Stimulated activated naive CD8-positive, alpha-beta T cell treated with anti-CD3 and anti-CD28 coated beads, Interleukin-15, Interleukin-2, amounts not matched to agents 100 ng/mL and 50 ng/mL, for 24 hours (primary cell): ENCODE measurements at regions not wholly inside any gene's neighbourhood (a gene's known extent, or its start where the extent isn't known, plus 50 kb on each side); places are given as distances from the start of the nearest gene placed in this dataset.
"Not testable (repeated sequence)": the region's sequence is repeated elsewhere in the genome, so short reads cannot be mapped to it uniquely, and the experiment has no call there.

Experiments
- H3K27ac Mint-ChIP-seq: one replicate; pipeline ENCODE4 v1.8.0; 2021; ENCODE audit warnings: mild to moderate bottlenecking, mixed read lengths
- H3K27me3 Mint-ChIP-seq: one replicate; pipeline ENCODE4 v1.8.0; 2021; ENCODE audit warnings: mixed read lengths
- H3K36me3 Mint-ChIP-seq: one replicate; pipeline ENCODE4 v1.8.0; 2021; ENCODE audit warnings: low read depth, mixed read lengths
- H3K4me1 Mint-ChIP-seq: one replicate; pipeline ENCODE4 v1.8.0; 2021; ENCODE audit warnings: low read depth, mixed read lengths
- H3K4me3 Mint-ChIP-seq: one replicate; pipeline ENCODE4 v1.8.0; 2021; ENCODE audit warnings: mild to moderate bottlenecking, mixed read lengths
- H3K9me3 Mint-ChIP-seq: one replicate; pipeline ENCODE4 v1.8.0; 2021; ENCODE audit warnings: mixed read lengths

GRCh38 chr21:17370916-17371315 is 141.9 kb upstream of the CXADR start:
- no peak overlapping the region for H3K4me3 Mint-ChIP-seq
- H3K36me3 Mint-ChIP-seq, result no peaks in the 10 kb centered on the region
- H3K9me3 Mint-ChIP-seq, result no peaks in the 10 kb centered on the region
- no peaks in the 10 kb centered on the region for H3K4me1 Mint-ChIP-seq
- H3K27me3 Mint-ChIP-seq, result peaks cover 27% of the 10 kb centered on the region
- no peak overlapping the region for H3K27ac Mint-ChIP-seq

DNA sequence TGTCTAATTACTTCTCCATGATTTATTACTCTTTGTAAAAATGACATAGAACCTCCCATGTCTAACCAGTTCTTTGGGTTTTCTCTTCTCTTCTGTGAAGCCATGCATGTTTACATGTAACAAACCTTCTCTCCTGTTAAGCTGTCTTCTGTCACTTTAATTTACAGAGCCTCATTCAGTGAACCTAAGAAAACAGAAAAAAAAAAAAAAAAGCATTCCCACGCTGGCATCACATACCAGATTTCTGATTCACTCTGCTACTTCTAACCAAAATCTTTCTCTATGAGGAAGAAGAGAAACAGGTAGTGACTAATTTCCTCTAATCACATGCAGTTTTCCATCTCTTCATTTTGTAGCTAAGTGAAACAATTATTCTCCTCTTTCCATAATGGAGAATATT is 141.4 kb upstream of the CXADR start:
- Mint-ChIP-seq H3K27me3 (peaks cover 27% of the 10 kb centered on the region), H3K27ac (no peak overlapping the region), H3K4me1 (no peaks in the 10 kb centered on the region), H3K4me3 (no peak overlapping the region), H3K9me3 (no peaks in the 10 kb centered on the region), H3K36me3 (no peaks in the 10 kb centered on the region)

DNA sequence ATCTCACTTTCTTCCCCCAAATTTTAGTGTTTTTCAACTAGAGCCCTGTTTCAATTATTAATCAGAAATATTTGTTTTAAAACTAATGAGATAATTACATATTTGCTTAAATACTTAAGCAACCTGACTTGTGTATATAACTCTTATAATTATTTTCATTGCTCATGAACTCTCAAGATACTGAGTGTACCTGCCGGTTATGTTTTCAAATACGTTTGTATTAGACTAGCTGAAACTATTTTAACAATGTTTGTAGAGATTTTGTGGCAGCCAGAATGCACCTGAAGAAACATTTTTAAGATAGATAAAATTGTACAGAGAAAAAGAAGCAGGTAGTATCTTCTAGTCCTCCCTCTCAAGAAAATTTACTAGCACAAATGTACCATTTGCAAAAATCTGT is 140.6 kb upstream of the CXADR start:
- H3K36me3 Mint-ChIP-seq, result no peaks in the 10 kb centered on the region
- H3K4me1 Mint-ChIP-seq, result no peaks in the 10 kb centered on the region
- no peak overlapping the region for H3K4me3 Mint-ChIP-seq
- no peak overlapping the region for H3K27ac Mint-ChIP-seq
- H3K9me3 Mint-ChIP-seq, result no peaks in the 10 kb centered on the region
- H3K27me3 Mint-ChIP-seq, result peaks cover 27% of the 10 kb centered on the region

- H3K27ac Mint-ChIP-seq, result no peak overlapping the region
- H3K4me1 Mint-ChIP-seq, result no peaks in the 10 kb centered on the region
- no peaks in the 10 kb centered on the region for H3K36me3 Mint-ChIP-seq
- H3K9me3 Mint-ChIP-seq, result peaks cover 4% of the 10 kb centered on the region
- H3K4me3 Mint-ChIP-seq, result no peak overlapping the region
- H3K27me3 Mint-ChIP-seq, result no peaks in the 10 kb centered on the region
These were observed 126.3 kb upstream of the CXADR start for GRCh38 chr21:17386498-17386897.

DNA sequence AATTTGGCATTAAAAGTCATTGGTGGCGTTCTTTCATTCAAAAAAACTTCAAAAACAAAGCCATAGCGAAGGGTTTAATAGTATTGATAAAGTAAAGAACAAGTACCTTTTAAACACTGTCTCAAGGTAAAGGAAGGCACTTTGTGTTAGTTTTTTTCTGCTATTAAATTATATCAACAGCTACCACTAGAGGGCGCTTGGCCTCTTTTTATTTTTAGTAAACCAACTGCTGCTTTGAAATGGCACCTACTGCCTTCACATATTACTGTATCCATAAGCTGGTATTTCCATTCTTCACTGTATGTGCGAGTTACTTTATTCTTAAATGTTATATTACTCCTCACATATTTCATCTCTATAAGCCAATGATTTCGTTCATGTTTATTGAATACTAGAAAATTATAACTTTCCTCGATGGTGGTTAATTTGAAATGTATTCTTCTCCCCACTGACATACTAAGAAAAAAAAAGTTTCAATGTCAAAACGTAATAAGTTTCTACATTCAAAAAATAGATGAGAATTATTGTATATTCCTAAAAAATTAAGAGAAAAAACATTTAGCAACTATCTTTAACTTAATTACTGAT is 125.7 kb upstream of the CXADR start:
- Mint-ChIP-seq H3K4me3 (no peak overlapping the region), H3K9me3 (peaks cover 4% of the 10 kb centered on the region), H3K36me3 (no peaks in the 10 kb centered on the region), H3K27me3 (no peaks in the 10 kb centered on the region), H3K27ac (no peak overlapping the region), H3K4me1 (no peaks in the 10 kb centered on the region)

DNA sequence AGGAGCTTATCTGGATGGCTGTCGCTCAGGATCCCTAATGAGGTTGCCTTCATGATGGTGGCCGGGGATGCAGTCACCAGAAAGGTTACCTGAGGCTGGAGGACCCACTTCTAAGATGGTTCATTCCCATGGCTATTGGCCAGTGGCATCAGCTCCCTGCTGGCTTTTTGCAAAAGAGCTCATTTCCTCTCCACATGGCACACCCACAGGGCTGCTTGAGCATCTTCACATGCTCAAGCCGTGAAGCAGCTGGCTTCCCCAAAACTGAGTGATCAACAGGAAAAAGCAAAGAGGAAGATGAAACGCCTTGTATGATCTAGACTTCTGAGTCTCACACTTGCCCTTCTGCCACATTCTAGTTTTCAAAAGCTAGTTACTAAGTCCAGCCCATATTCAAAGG is 124.6 kb upstream of the CXADR start:
- Mint-ChIP-seq H3K36me3 (no peaks in the 10 kb centered on the region), H3K27ac (no peak overlapping the region), H3K27me3 (no peaks in the 10 kb centered on the region), H3K4me3 (no peak overlapping the region), H3K4me1 (no peaks in the 10 kb centered on the region), H3K9me3 (no peaks in the 10 kb centered on the region)

DNA sequence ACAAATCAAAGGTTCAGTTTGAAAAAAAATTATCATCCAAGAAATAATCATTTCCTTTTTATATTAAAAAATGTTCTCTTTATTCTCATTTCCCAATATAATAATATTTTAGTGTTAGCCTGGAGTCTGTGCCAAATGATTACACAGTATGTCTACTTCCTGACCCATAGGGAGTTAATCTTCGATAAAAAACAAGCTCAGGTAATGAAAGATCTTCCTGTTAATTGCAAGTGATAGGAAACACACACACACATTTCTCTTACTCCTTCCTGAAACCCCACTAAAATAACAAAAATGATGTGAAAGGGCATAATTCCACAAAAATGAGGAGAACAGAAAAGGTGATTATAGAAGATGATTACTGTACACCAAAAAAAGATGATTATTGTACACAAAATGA is 123.5 kb upstream of the CXADR start:
- no peak overlapping the region for H3K4me3 Mint-ChIP-seq
- no peaks in the 10 kb centered on the region for H3K27me3 Mint-ChIP-seq
- no peaks in the 10 kb centered on the region for H3K4me1 Mint-ChIP-seq
- H3K9me3 Mint-ChIP-seq, result no peaks in the 10 kb centered on the region
- no peak overlapping the region for H3K27ac Mint-ChIP-seq
- H3K36me3 Mint-ChIP-seq, result no peaks in the 10 kb centered on the region

- H3K27ac Mint-ChIP-seq, result no peak overlapping the region
- no peaks in the 10 kb centered on the region for H3K4me1 Mint-ChIP-seq
- H3K4me3 Mint-ChIP-seq, result no peak overlapping the region
- no peaks in the 10 kb centered on the region for H3K36me3 Mint-ChIP-seq
- no peaks in the 10 kb centered on the region for H3K9me3 Mint-ChIP-seq
- H3K27me3 Mint-ChIP-seq, result no peaks in the 10 kb centered on the region
These were observed 122.3 kb upstream of the CXADR start for GRCh38 chr21:17390569-17390968.

GRCh38 chr21:17391811-17392340 is 121.0 kb upstream of the CXADR start:
- H3K36me3 Mint-ChIP-seq, result no peaks in the 10 kb centered on the region
- no peaks in the 10 kb centered on the region for H3K27me3 Mint-ChIP-seq
- H3K4me3 Mint-ChIP-seq, result no peak overlapping the region
- no peak overlapping the region for H3K27ac Mint-ChIP-seq
- H3K4me1 Mint-ChIP-seq, result no peaks in the 10 kb centered on the region
- no peaks in the 10 kb centered on the region for H3K9me3 Mint-ChIP-seq

DNA sequence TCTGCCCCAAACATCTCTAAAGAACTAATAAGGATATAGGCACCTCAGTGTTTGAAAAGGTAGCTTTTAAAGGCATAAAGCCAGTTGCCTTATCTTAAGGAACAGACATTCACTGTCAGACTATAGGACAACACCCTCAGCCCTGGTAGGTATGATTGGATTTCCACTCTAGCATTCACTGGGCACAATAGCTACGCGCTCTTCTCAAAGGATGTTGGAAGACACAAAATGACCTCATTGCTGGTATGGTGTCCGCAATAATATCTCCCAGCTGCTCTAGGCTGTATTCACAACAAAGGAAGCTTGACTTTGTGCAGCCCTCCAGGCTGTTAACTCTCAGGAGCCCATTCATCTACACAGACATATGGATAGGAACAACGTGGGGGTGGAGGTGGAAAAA is 119.4 kb upstream of the CXADR start:
- Mint-ChIP-seq H3K27me3 (no peaks in the 10 kb centered on the region), H3K4me1 (no peaks in the 10 kb centered on the region), H3K9me3 (no peaks in the 10 kb centered on the region), H3K36me3 (no peaks in the 10 kb centered on the region), H3K4me3 (no peak overlapping the region), H3K27ac (no peak overlapping the region)

DNA sequence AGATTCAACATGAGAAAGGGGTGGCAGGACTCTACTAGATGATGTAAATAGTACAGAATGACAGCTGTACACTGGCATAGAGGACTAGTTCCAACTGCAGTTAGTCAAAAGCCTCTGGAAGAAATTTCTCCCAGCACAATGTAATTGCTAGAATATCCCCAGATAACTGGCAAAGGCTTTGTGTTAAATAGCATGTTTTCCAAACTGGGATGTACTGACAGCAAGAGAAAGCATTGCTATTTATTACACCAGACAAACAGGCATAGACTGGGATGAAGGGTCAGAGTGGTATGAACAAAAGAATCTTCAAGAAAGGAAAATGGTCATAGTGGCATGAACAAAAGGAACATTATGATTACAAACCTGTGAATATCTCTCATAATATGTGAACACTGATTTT is 115.9 kb upstream of the CXADR start:
- H3K9me3 Mint-ChIP-seq, result no peaks in the 10 kb centered on the region
- no peak overlapping the region for H3K4me3 Mint-ChIP-seq
- H3K27ac Mint-ChIP-seq, result no peak overlapping the region
- H3K27me3 Mint-ChIP-seq, result no peaks in the 10 kb centered on the region
- H3K36me3 Mint-ChIP-seq, result no peaks in the 10 kb centered on the region
- H3K4me1 Mint-ChIP-seq, result no peaks in the 10 kb centered on the region

GRCh38 chr21:17397703-17398102 is 115.1 kb upstream of the CXADR start:
- Mint-ChIP-seq H3K4me3 (no peak overlapping the region), H3K4me1 (no peaks in the 10 kb centered on the region), H3K27ac (no peak overlapping the region), H3K9me3 (no peaks in the 10 kb centered on the region), H3K36me3 (no peaks in the 10 kb centered on the region), H3K27me3 (no peaks in the 10 kb centered on the region)

GRCh38 chr21:17398954-17399353 is 113.9 kb upstream of the CXADR start:
- not testable (repeated sequence) for H3K4me1 Mint-ChIP-seq, H3K9me3 Mint-ChIP-seq, H3K36me3 Mint-ChIP-seq, H3K27ac Mint-ChIP-seq, H3K27me3 Mint-ChIP-seq, H3K4me3 Mint-ChIP-seq

GRCh38 chr21:17402937-17403336 is 109.9 kb upstream of the CXADR start:
- no peak overlapping the region for H3K27ac Mint-ChIP-seq
- H3K27me3 Mint-ChIP-seq, result no peaks in the 10 kb centered on the region
- H3K4me1 Mint-ChIP-seq, result no peaks in the 10 kb centered on the region
- H3K36me3 Mint-ChIP-seq, result no peaks in the 10 kb centered on the region
- H3K9me3 Mint-ChIP-seq, result peaks cover 4% of the 10 kb centered on the region
- no peak overlapping the region for H3K4me3 Mint-ChIP-seq

GRCh38 chr21:17406202-17406601 is 106.6 kb upstream of the CXADR start:
- Mint-ChIP-seq H3K4me1 (no peaks in the 10 kb centered on the region), H3K27me3 (no peaks in the 10 kb centered on the region), H3K4me3 (no peak overlapping the region), H3K36me3 (no peaks in the 10 kb centered on the region), H3K27ac (no peak overlapping the region), H3K9me3 (peaks cover 4% of the 10 kb centered on the region)

GRCh38 chr21:17414766-17415165 is 98.1 kb upstream of the CXADR start:
- H3K4me1 Mint-ChIP-seq, result no peaks in the 10 kb centered on the region
- H3K36me3 Mint-ChIP-seq, result no peaks in the 10 kb centered on the region
- no peak overlapping the region for H3K27ac Mint-ChIP-seq
- H3K27me3 Mint-ChIP-seq, result no peaks in the 10 kb centered on the region
- no peaks in the 10 kb centered on the region for H3K9me3 Mint-ChIP-seq
- H3K4me3 Mint-ChIP-seq, result no peak overlapping the region
